CD14-positive monocyte (primary cell): ENCODE measurements at regions not wholly inside any gene's neighbourhood (a gene's known extent, or its start where the extent isn't known, plus 50 kb on each side); places are given as distances from the start of the nearest gene placed in this dataset.
"Not testable (repeated sequence)": the region's sequence is repeated elsewhere in the genome, so short reads cannot be mapped to it uniquely, and the experiment has no call there.

Experiments
- DNase-seq, 3 donors: peaks; one replicate each; pipeline ENCODE4 v3.0.0-alpha.2; 2011 to 2022
- H2AFZ ChIP-seq: 2 replicates; pipeline ENCODE4 v1.6.0; 2012; ENCODE audit warnings: mild to moderate bottlenecking, low read depth, low read length, inconsistent platforms; ENCODE audit not compliant: insufficient read depth, poor library complexity, severe bottlenecking
- H3K27ac ChIP-seq, 2 donors: 1 replicate in 1 of 2; 2 replicates in 1 of 2; pipeline ENCODE4 v1.5.1; 2012 to 2013; ENCODE audit warnings: low read length in 2 of 2, control low read depth in 1 of 2, inconsistent platforms in 1 of 2, low read depth in 1 of 2, mild to moderate bottlenecking in 1 of 2
- H3K27me3 ChIP-seq, 2 donors: one replicate each; pipeline versions ENCODE4 v1.6.0 to v1.6.1; 2011 to 2013; ENCODE audit warnings: low read length in 2 of 2; ENCODE audit not compliant: control insufficient read depth in 2 of 2, insufficient read depth in 2 of 2
- H3K36me3 ChIP-seq, 2 donors: replicated peaks in 1 of 2; 1 replicate in 1 of 2; 2 replicates in 1 of 2; pipeline versions ENCODE4 v1.5.1 to v1.6.1; 2012 to 2013; ENCODE audit warnings: low read length in 2 of 2, control low read depth in 1 of 2, inconsistent platforms in 1 of 2, mild to moderate bottlenecking in 1 of 2; ENCODE audit not compliant: insufficient read depth in 2 of 2, control insufficient read depth in 1 of 2
- H3K4me1 ChIP-seq, 2 donors: 1 replicate in 1 of 2; 2 replicates in 1 of 2; pipeline versions ENCODE4 v1.5.1 to v1.6.1; 2012 to 2013; ENCODE audit warnings: low read length in 2 of 2, control low read depth in 1 of 2, inconsistent platforms in 1 of 2, mild to moderate bottlenecking in 1 of 2, moderate library complexity in 1 of 2; ENCODE audit not compliant: insufficient read depth in 2 of 2, control insufficient read depth in 1 of 2
- H3K4me2 ChIP-seq: replicated peaks from 2 replicates; pipeline ENCODE3; 2012; ENCODE audit warnings: low read length, moderate library complexity, mild to moderate bottlenecking; ENCODE audit not compliant: poor library complexity, severe bottlenecking; ENCODE audit errors: extremely low read depth
- H3K4me3 ChIP-seq, 3 experiments: fragments of 200-600 bp in 1 of 3; sonication (generic) in 1 of 3; replicated peaks in 1 of 3; 1 replicate in 2 of 3; 2 replicates in 1 of 3; pipeline ENCODE4 v1.5.1; 2011 to 2013; ENCODE audit warnings: low read length in 3 of 3, mild to moderate bottlenecking in 3 of 3, control low read depth in 2 of 3, low read depth in 2 of 3, inconsistent platforms in 1 of 3, moderate library complexity in 1 of 3
- H3K79me2 ChIP-seq: 2 replicates; pipeline ENCODE4 v1.6.0; 2012; ENCODE audit warnings: mild to moderate bottlenecking, control low read depth, inconsistent platforms, low read length, moderate library complexity; ENCODE audit not compliant: insufficient read depth
- H3K9ac ChIP-seq: 2 replicates; pipeline ENCODE4 v1.6.0; 2017; ENCODE audit warnings: low read length, mild to moderate bottlenecking; ENCODE audit not compliant: insufficient read depth, poor library complexity, severe bottlenecking
- H3K9me3 ChIP-seq, 2 donors: replicated peaks in 1 of 2; 1 replicate in 1 of 2; 2 replicates in 1 of 2; pipeline versions ENCODE4 v1.5.1 to v1.6.1; 2012 to 2013; ENCODE audit warnings: low read length in 2 of 2, control low read depth in 1 of 2; ENCODE audit not compliant: control insufficient read depth in 1 of 2, insufficient read depth in 1 of 2
- H4K20me1 ChIP-seq: 2 replicates; pipeline ENCODE4 v1.6.0; 2012; ENCODE audit warnings: mild to moderate bottlenecking, low read length, control low read depth, moderate library complexity; ENCODE audit not compliant: insufficient read depth
- H3K27ac Mint-ChIP-seq, 7 donors: one replicate each; pipeline ENCODE4 v1.8.0; 2020; ENCODE audit warnings: mild to moderate bottlenecking in 7 of 7, mixed read lengths in 7 of 7, moderate library complexity in 6 of 7, inconsistent platforms in 2 of 7
- H3K27me3 Mint-ChIP-seq, 3 donors: one replicate each; pipeline ENCODE4 v1.8.0; 2021 to 2022; ENCODE audit warnings: low read depth in 3 of 3, mild to moderate bottlenecking in 3 of 3, mixed read lengths in 3 of 3, moderate library complexity in 3 of 3, inconsistent platforms in 1 of 3
- H3K36me3 Mint-ChIP-seq, 2 donors: one replicate each; pipeline ENCODE4 v1.8.0; 2020; ENCODE audit warnings: mixed read lengths in 2 of 2, inconsistent platforms in 1 of 2, mild to moderate bottlenecking in 1 of 2
- H3K4me1 Mint-ChIP-seq: one replicate; pipeline ENCODE4 v1.8.0; 2020; ENCODE audit warnings: mild to moderate bottlenecking, mixed read lengths
- H3K4me3 Mint-ChIP-seq, 2 donors: one replicate each; pipeline ENCODE4 v1.8.0; 2020; ENCODE audit warnings: mild to moderate bottlenecking in 2 of 2, mixed read lengths in 2 of 2, moderate library complexity in 1 of 2
- H3K9me3 Mint-ChIP-seq, 7 donors: one replicate each; pipeline ENCODE4 v1.8.0; 2020 to 2022; ENCODE audit warnings: mixed read lengths in 7 of 7, mild to moderate bottlenecking in 6 of 7, moderate library complexity in 6 of 7, inconsistent platforms in 2 of 7
- whole genome bisulfite sequencing: methylation state at CpG from one replicate; pipeline ENCODE4 v1.1.5; 2013; ENCODE audit warnings: missing lambda C conversion rate; ENCODE audit not compliant: insufficient coverage; 5-methylcytosine and 5-hydroxymethylcytosine counted together
- intact Hi-C, 2 donors: fragments of 100-400 bp; cut with micrococcal nuclease; formaldehyde crosslinking; loops; one replicate each; pipeline versions ENCODE4 v1.15.0 to v1.15.1; 2023

GRCh38 chr7:55740053-55740452, 122.5 kb downstream of the SEPTIN14 start:
- H2AFZ ChIP-seq, intact Hi-C loops, H3K4me1 Mint-ChIP-seq, H3K27ac Mint-ChIP-seq, H3K27ac ChIP-seq, H3K36me3 ChIP-seq, H3K4me3 Mint-ChIP-seq, H3K4me2 ChIP-seq, H4K20me1 ChIP-seq, DNase-seq, H3K27me3 Mint-ChIP-seq, H3K9ac ChIP-seq, H3K4me1 ChIP-seq, H3K4me3 ChIP-seq, H3K36me3 Mint-ChIP-seq, H3K79me2 ChIP-seq, H3K27me3 ChIP-seq: not testable (repeated sequence)
- H3K9me3 ChIP-seq: peaks cover 5 to 17% of the 10 kb centered on the region in 2 donors
- peaks cover 0 to 23% (median 10%) of the 10 kb centered on the region in 7 donors for H3K9me3 Mint-ChIP-seq
- WGBS: no CpG with 5 or more reads among the region's 8 CpGs

- intact Hi-C loops, H3K27ac ChIP-seq, H3K27me3 ChIP-seq, H3K27ac Mint-ChIP-seq, H3K4me1 ChIP-seq, H3K4me1 Mint-ChIP-seq, H3K4me3 Mint-ChIP-seq, H3K27me3 Mint-ChIP-seq, H3K9ac ChIP-seq, H3K36me3 ChIP-seq, DNase-seq, H3K36me3 Mint-ChIP-seq, H3K79me2 ChIP-seq, H3K9me3 ChIP-seq, H3K4me3 ChIP-seq, H4K20me1 ChIP-seq, H2AFZ ChIP-seq, H3K4me2 ChIP-seq: not testable (repeated sequence)
- H3K9me3 Mint-ChIP-seq: peaks cover 3 to 25% (median 9%) of the 10 kb centered on the region in 7 donors
- 80% methylated on average over 2 of the region's 11 CpGs for WGBS
These were observed 125.8 kb downstream of the SEPTIN14 start for GRCh38 chr7:55736641-55737221.
